D721Med (cell line): ENCODE measurements at regions not wholly inside any gene's neighbourhood (a gene's known extent, or its start where the extent isn't known, plus 50 kb on each side); places are given as distances from the start of the nearest gene placed in this dataset.
"Not testable (repeated sequence)": the region's sequence is repeated elsewhere in the genome, so short reads cannot be mapped to it uniquely, and the experiment has no call there.

ENCODE experiments used
- DNase-seq: peaks from one replicate; pipeline ENCODE4 v3.0.0; 2011; ENCODE audit warnings: low spot score; ENCODE audit not compliant: insufficient read length
- FAIRE-seq: peaks from 2 replicates; lab custom pipeline; 2011; peaks lifted over from hg19 to GRCh38; lab: Jason Lieb, UNC
- CTCF ChIP-seq: IDR thresholded peaks from 2 replicates; pipeline ENCODE4 v1.5.1; 2012; ENCODE audit warnings: mild to moderate bottlenecking, control low read depth; ENCODE audit not compliant: insufficient read depth; ENCODE audit errors: missing control alignments

GRCh38 chr10:29772403-29772802 lies 137.6 kb upstream of the SVIL start:
- TF ChIP-seq CTCF = no peak
- FAIRE-seq = no peak
- DNase-seq = no peak

GRCh38 chr10:29771376-29771775 lies 136.6 kb upstream of the SVIL start:
- DNase-seq (no peak), FAIRE-seq (no peak)
- no peak for TF ChIP-seq CTCF

GRCh38 chr10:29769277-29769676 lies 134.5 kb upstream of the SVIL start:
- not testable (repeated sequence) for FAIRE-seq, DNase-seq

GRCh38 chr10:29767968-29768367 lies 133.2 kb upstream of the SVIL start:
- no peak for TF ChIP-seq CTCF
- no peak for FAIRE-seq
- no peak for DNase-seq

- no peak for FAIRE-seq
- TF ChIP-seq CTCF = no peak
- DNase-seq = no peak
Observed at GRCh38 chr10:29766753-29767152, 132.0 kb upstream of the SVIL start.

GRCh38 chr10:29765330-29765729 lies 130.6 kb upstream of the SVIL start:
- TF ChIP-seq CTCF = no peak
- FAIRE-seq (no peak), DNase-seq (no peak)

GRCh38 chr10:29763396-29763795 lies 128.6 kb upstream of the SVIL start:
- DNase-seq (no peak), FAIRE-seq (no peak)
- no peak for TF ChIP-seq CTCF

GRCh38 chr10:29761916-29762315 lies 127.1 kb upstream of the SVIL start:
- TF ChIP-seq CTCF = no peak
- DNase-seq = no peak
- FAIRE-seq = no peak
